ENCODE measurements at regions not wholly inside any gene's neighbourhood (a gene's known extent, or its start where the extent isn't known, plus 50 kb on each side); places are given as distances from the start of the nearest gene placed in this dataset.

- H3K4me3 Mint-ChIP-seq (ENCODE audit: unreplicated experiment): no peak overlapping the region
- peaks cover 4% of the 10 kb centered on the region for H3K36me3 Mint-ChIP-seq (ENCODE audit: unreplicated experiment)
- TF ChIP-seq, protein P1, sequence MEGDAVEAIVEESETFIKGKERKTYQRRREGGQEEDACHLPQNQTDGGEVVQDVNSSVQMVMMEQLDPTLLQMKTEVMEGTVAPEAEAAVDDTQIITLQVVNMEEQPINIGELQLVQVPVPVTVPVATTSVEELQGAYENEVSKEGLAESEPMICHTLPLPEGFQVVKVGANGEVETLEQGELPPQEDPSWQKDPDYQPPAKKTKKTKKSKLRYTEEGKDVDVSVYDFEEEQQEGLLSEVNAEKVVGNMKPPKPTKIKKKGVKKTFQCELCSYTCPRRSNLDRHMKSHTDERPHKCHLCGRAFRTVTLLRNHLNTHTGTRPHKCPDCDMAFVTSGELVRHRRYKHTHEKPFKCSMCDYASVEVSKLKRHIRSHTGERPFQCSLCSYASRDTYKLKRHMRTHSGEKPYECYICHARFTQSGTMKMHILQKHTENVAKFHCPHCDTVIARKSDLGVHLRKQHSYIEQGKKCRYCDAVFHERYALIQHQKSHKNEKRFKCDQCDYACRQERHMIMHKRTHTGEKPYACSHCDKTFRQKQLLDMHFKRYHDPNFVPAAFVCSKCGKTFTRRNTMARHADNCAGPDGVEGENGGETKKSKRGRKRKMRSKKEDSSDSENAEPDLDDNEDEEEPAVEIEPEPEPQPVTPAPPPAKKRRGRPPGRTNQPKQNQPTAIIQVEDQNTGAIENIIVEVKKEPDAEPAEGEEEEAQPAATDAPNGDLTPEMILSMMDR (IDR thresholded peaks at IDR 0.05; ENCODE audit: partially characterized antibody, unreplicated experiment): no peak
- H3K4me1 Mint-ChIP-seq (ENCODE audit: low read depth, unreplicated experiment): no peaks in the 10 kb centered on the region
- no peak for DNase-seq
- H3K27ac Mint-ChIP-seq (ENCODE audit: unreplicated experiment): no peak overlapping the region
- peaks cover 2% of the 10 kb centered on the region for H3K27me3 Mint-ChIP-seq (ENCODE audit: unreplicated experiment)
- H3K9me3 Mint-ChIP-seq (ENCODE audit: unreplicated experiment): peaks cover 2% of the 10 kb centered on the region
These were observed 63.5 kb downstream of the PCDH18 start for GRCh38 chr4:137468836-137469235.

DNA sequence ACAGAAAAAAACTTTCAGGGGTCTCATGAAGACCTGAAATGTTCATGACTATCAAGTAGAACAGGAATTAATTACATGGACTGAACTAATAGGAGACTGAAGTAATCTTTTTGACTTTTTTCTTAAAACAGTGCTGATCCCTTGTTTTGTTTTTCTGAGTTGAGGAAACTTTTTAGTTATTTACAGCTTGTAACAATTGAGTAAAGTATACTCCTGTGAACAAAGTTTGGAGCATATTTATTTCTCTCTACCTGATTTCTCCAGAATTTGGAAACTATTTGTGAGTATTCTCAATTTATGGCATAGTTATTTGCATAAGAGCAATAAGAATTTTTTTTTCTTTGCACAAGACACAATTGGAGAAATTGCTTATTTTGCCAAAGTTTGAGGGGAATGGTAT, 64.8 kb downstream of the PCDH18 start:
- no peak for DNase-seq
- H3K9me3 Mint-ChIP-seq (ENCODE audit: unreplicated experiment): peaks cover 2% of the 10 kb centered on the region
- peaks cover 8% of the 10 kb centered on the region for H3K36me3 Mint-ChIP-seq (ENCODE audit: unreplicated experiment)
- no peak overlapping the region for H3K4me3 Mint-ChIP-seq (ENCODE audit: unreplicated experiment)
- TF ChIP-seq, protein P1 (IDR thresholded peaks at IDR 0.05; ENCODE audit: partially characterized antibody, unreplicated experiment): no peak
- H3K27ac Mint-ChIP-seq (ENCODE audit: unreplicated experiment): no peak overlapping the region
- H3K4me1 Mint-ChIP-seq (ENCODE audit: low read depth, unreplicated experiment): no peaks in the 10 kb centered on the region
- peaks cover 2% of the 10 kb centered on the region for H3K27me3 Mint-ChIP-seq (ENCODE audit: unreplicated experiment)

DNA sequence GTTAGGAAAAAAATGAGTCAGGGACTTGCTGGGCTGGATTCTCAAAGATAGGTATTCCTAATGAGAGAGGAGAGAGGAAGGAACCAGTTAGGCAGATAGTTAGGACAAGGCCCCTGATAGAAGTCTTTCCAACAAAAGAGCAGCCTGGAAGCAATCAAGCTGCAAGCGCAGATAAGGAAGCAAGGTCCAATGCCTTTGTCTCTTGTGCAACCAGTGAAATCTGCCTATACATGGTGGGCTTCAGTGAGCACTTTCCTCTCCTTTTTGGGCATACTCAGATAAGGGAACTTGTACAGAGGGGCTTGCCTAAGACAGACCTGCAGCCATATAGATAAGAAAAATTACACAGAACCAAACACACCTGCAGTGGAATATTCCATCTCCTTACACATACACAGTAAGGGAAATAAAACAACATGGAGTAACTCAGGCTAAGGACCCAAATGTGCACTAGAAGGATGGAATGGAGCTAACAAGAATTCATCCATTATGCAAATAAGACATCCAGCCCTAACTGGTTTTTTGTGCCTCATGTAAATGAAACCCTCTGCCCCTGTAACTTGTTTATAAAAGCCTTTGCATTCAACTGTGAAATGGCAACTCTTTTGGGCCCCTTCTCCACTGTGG, 68.8 kb downstream of the PCDH18 start:
- DNase-seq: no peak
- no peak overlapping the region for H3K27ac Mint-ChIP-seq (ENCODE audit: unreplicated experiment)
- no peak overlapping the region for H3K4me3 Mint-ChIP-seq (ENCODE audit: unreplicated experiment)
- no peaks in the 10 kb centered on the region for H3K4me1 Mint-ChIP-seq (ENCODE audit: low read depth, unreplicated experiment)
- peaks cover 3% of the 10 kb centered on the region for H3K27me3 Mint-ChIP-seq (ENCODE audit: unreplicated experiment)
- TF ChIP-seq, protein P1 (IDR thresholded peaks at IDR 0.05; ENCODE audit: partially characterized antibody, unreplicated experiment): no peak
- peaks cover 8% of the 10 kb centered on the region for H3K36me3 Mint-ChIP-seq (ENCODE audit: unreplicated experiment)
- H3K9me3 Mint-ChIP-seq (ENCODE audit: unreplicated experiment): peaks cover 2% of the 10 kb centered on the region

DNA sequence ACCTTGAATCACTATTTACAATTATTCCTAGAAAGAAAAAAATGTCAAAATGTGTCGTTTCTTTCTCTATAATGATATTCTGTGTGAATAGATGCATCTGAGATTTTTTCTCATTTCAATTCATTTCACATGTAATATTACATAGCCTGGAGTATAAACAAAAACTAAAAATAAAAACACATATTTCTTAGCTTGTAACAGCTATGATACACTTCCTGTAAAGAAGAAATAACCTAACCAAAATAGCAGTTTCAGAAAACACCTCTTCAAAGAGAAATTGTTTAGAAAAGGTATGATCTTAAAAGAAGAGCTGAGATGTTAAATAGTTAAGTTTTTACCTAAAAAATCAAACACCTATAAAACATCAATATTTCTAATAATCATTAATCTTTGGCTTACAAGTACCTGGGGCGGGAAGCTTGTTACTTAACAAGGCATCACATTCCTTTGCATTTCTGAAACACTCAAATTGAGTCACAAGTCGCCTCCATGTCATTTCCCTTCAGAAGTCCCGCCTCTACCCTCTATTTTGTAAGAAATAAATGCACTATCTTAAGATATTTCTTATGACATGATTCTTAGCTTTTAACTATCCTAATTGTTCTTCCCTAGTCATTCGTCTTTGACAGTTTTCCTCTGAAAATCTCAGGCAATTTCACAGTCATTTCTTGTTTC, 76.5 kb downstream of the PCDH18 start:
- no peak for DNase-seq
- Mint-ChIP-seq H3K36me3 (ENCODE audit: unreplicated experiment) (no peaks in the 10 kb centered on the region), H3K9me3 (ENCODE audit: unreplicated experiment) (no peaks in the 10 kb centered on the region), H3K4me1 (ENCODE audit: low read depth, unreplicated experiment) (no peaks in the 10 kb centered on the region), H3K4me3 (ENCODE audit: unreplicated experiment) (no peak overlapping the region), H3K27me3 (ENCODE audit: unreplicated experiment) (no peaks in the 10 kb centered on the region), H3K27ac (ENCODE audit: unreplicated experiment) (no peak overlapping the region)
- TF ChIP-seq, protein P1 (IDR thresholded peaks at IDR 0.05; ENCODE audit: partially characterized antibody, unreplicated experiment): no peak

DNA sequence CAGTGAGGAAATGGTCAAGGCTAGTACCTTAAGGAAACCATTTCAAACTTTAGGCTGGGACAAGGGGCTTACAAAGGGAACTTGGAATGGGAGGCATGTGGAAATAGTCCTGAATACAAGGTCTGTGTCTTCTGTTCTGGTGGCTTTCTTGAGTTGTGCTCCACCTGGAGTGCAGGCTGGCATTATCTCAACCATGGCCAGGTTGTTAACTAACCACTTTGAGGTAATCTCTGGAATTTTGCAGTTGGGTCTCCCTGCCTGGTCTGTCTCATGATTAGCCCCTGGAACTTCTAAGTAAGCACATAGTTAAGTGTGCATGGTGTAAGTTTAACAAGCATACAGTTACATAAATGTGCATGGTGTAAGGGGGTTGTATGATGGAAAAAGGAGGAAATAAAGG, 77.5 kb downstream of the PCDH18 start:
- H3K4me1 Mint-ChIP-seq (ENCODE audit: low read depth, unreplicated experiment): no peaks in the 10 kb centered on the region

More for the DNA sequence above, 77.5 kb downstream of the PCDH18 start:
- Mint-ChIP-seq H3K4me3 (ENCODE audit: unreplicated experiment) (no peak overlapping the region), H3K36me3 (ENCODE audit: unreplicated experiment) (no peaks in the 10 kb centered on the region), H3K27me3 (ENCODE audit: unreplicated experiment) (no peaks in the 10 kb centered on the region), H3K9me3 (ENCODE audit: unreplicated experiment) (no peaks in the 10 kb centered on the region), H3K27ac (ENCODE audit: unreplicated experiment) (no peak overlapping the region)
- no peak for DNase-seq
- TF ChIP-seq, protein P1 (IDR thresholded peaks at IDR 0.05; ENCODE audit: partially characterized antibody, unreplicated experiment): no peak

All from glutamatergic neuron (in vitro differentiated cells).